GM23248 (cell line): ENCODE measurements at regions not wholly inside any gene's neighbourhood (a gene's known extent, or its start where the extent isn't known, plus 50 kb on each side); places are given as distances from the start of the nearest gene placed in this dataset.

Source experiments
- DNase-seq: peaks from one replicate; pipeline ENCODE4 v3.0.0-alpha.2; 2015
- H2AFZ ChIP-seq: fragments of 200-600 bp; sonication (generic); 2 replicates; pipeline ENCODE4 v1.6.1; 2016; ENCODE audit warnings: antibody characterized with exemption
- H3F3A ChIP-seq: fragments of 200-600 bp; sonication (generic); 2 replicates; pipeline ENCODE4 v1.6.1; 2016; ENCODE audit warnings: mild to moderate bottlenecking, antibody characterized with exemption, mixed run types; ENCODE audit not compliant: insufficient read depth
- H3K27ac ChIP-seq: fragments of 200-600 bp; sonication (generic); 2 replicates; pipeline ENCODE4 v1.5.1; 2016; ENCODE audit warnings: mild to moderate bottlenecking
- H3K27me3 ChIP-seq: fragments of 200-600 bp; sonication (generic); replicated peaks from 2 replicates; pipeline ENCODE4 v1.6.1; 2016; ENCODE audit warnings: mild to moderate bottlenecking; ENCODE audit not compliant: insufficient read depth
- H3K36me3 ChIP-seq: fragments of 200-600 bp; sonication (generic); 2 replicates; pipeline ENCODE4 v1.6.1; 2016; ENCODE audit warnings: low read depth, mild to moderate bottlenecking
- H3K4me1 ChIP-seq: fragments of 200-600 bp; sonication (generic); 2 replicates; pipeline ENCODE4 v1.6.1; 2016; ENCODE audit warnings: mild to moderate bottlenecking; ENCODE audit not compliant: insufficient read depth
- H3K4me2 ChIP-seq: fragments of 200-600 bp; sonication (generic); one replicate; pipeline ENCODE4 v1.6.1; 2016; ENCODE audit warnings: mild to moderate bottlenecking; ENCODE audit not compliant: unreplicated experiment
- H3K4me3 ChIP-seq: fragments of 200-600 bp; sonication (generic); 2 replicates; pipeline ENCODE4 v1.5.1; 2016; ENCODE audit warnings: mild to moderate bottlenecking
- H3K79me2 ChIP-seq: fragments of 200-600 bp; sonication (generic); 2 replicates; pipeline ENCODE4 v1.6.1; 2016; ENCODE audit warnings: mild to moderate bottlenecking; ENCODE audit not compliant: insufficient read depth
- H3K9ac ChIP-seq: fragments of 200-600 bp; sonication (generic); 2 replicates; pipeline ENCODE4 v1.6.1; 2016; ENCODE audit warnings: mild to moderate bottlenecking
- H3K9me2 ChIP-seq: fragments of 200-600 bp; sonication (generic); 2 replicates; pipeline ENCODE4 v1.6.1; 2016; ENCODE audit warnings: mixed run types, mild to moderate bottlenecking, moderate library complexity; ENCODE audit not compliant: insufficient read depth
- H3K9me3 ChIP-seq: fragments of 200-600 bp; sonication (generic); one replicate; pipeline ENCODE4 v1.6.1; 2017; ENCODE audit warnings: low read depth
- H4K20me1 ChIP-seq: fragments of 200-600 bp; sonication (generic); 2 replicates; pipeline ENCODE4 v1.6.0; 2016; ENCODE audit not compliant: insufficient read depth
- EZH2 ChIP-seq: fragments of 200-600 bp; sonication (generic); IDR thresholded peaks from 2 replicates; pipeline ENCODE4 v1.6.1; 2018; ENCODE audit warnings: antibody characterized with exemption, mild to moderate bottlenecking; ENCODE audit not compliant: insufficient read depth, poor library complexity, severe bottlenecking
- EZH2phosphoT487 ChIP-seq: fragments of 200-600 bp; sonication (generic); IDR thresholded peaks from 2 replicates; pipeline ENCODE4 v1.6.1; 2018; ENCODE audit warnings: antibody characterized with exemption, moderate library complexity, mild to moderate bottlenecking, low read depth; ENCODE audit not compliant: insufficient read depth
- WGBS, 2 experiments: methylation state at CpG; one replicate each; pipeline ENCODE4 v1.1.6; 2015 to 2017; ENCODE audit warnings: low lambda C conversion rate in 2 of 2, low coverage in 1 of 2; ENCODE audit errors: missing lambda C conversion rate in 2 of 2; 5-methylcytosine and 5-hydroxymethylcytosine counted together
- in situ Hi-C: fragments of 300-500 bp; cut with MboI; formaldehyde crosslinking; loops from 2 replicates; pipeline ENCODE4 v1.15.0; 2020

- no peak overlapping the region for H2AFZ ChIP-seq
- H3F3A ChIP-seq, result no peaks in the 10 kb centered on the region
- no peaks in the 10 kb centered on the region for H3K27me3 ChIP-seq
- 87% methylated on average over 5 of the region's 5 CpGs for WGBS, 2 experiments
- no peak overlapping the region for H3K4me2 ChIP-seq
- H3K9me2 ChIP-seq, result no peaks in the 10 kb centered on the region
- H3K4me3 ChIP-seq, result no peak overlapping the region
- no peak overlapping the region for H3K27ac ChIP-seq
- H3K79me2 ChIP-seq, result no peaks in the 10 kb centered on the region
- no peaks in the 10 kb centered on the region for H3K4me1 ChIP-seq
- no peak overlapping the region for H3K9ac ChIP-seq
- no peaks in the 10 kb centered on the region for H3K36me3 ChIP-seq
- H4K20me1 ChIP-seq, result no peaks in the 10 kb centered on the region
- no peak for DNase-seq
- no peak for TF ChIP-seq EZH2phosphoT487
- no peak for TF ChIP-seq EZH2
- in situ Hi-C loops, result no loop called here
- no peaks in the 10 kb centered on the region for H3K9me3 ChIP-seq
Measured at GRCh38 chr11:19525714-19526113, 186.9 kb upstream of the NAV2 start.

- DNase-seq, result no peak
- no peak for TF ChIP-seq EZH2
- no peak for TF ChIP-seq EZH2phosphoT487
- in situ Hi-C loops, result no loop called here
Measured at GRCh38 chr11:19525276-19525675, 187.4 kb upstream of the NAV2 start.

GRCh38 chr11:19524171-19524671, 188.4 kb upstream of the NAV2 start:
- no peak for DNase-seq
- 66 to 70% methylated on average over 8 of the region's 8 CpGs for WGBS, 2 experiments

More at GRCh38 chr11:19525276-19525675, 187.4 kb upstream of the NAV2 start:
- H3K79me2 ChIP-seq, result no peaks in the 10 kb centered on the region
- no peaks in the 10 kb centered on the region for H3F3A ChIP-seq
- no peaks in the 10 kb centered on the region for H3K9me2 ChIP-seq
- no peaks in the 10 kb centered on the region for H3K36me3 ChIP-seq
- H3K9me3 ChIP-seq, result no peaks in the 10 kb centered on the region
- H4K20me1 ChIP-seq, result no peaks in the 10 kb centered on the region
- H3K4me2 ChIP-seq, result no peak overlapping the region
- H3K27me3 ChIP-seq, result no peaks in the 10 kb centered on the region
- H2AFZ ChIP-seq, result no peak overlapping the region
- H3K27ac ChIP-seq, result no peak overlapping the region
- H3K4me1 ChIP-seq, result no peaks in the 10 kb centered on the region
- 80 to 85% methylated on average over 7 of the region's 7 CpGs for WGBS, 2 experiments
- no peak overlapping the region for H3K9ac ChIP-seq
- no peak overlapping the region for H3K4me3 ChIP-seq

GRCh38 chr11:19520681-19521080, 192.0 kb upstream of the NAV2 start:
- Histone ChIP-seq H3K27ac (no peak overlapping the region), H3K79me2 (no peaks in the 10 kb centered on the region), H3K27me3 (no peaks in the 10 kb centered on the region), H3K4me3 (no peak overlapping the region), H2AFZ (no peak overlapping the region), H3K4me1 (no peaks in the 10 kb centered on the region), H3K9me3 (no peaks in the 10 kb centered on the region), H3K4me2 (no peak overlapping the region), H3F3A (no peaks in the 10 kb centered on the region), H3K9me2 (no peaks in the 10 kb centered on the region), H4K20me1 (no peaks in the 10 kb centered on the region), H3K9ac (no peak overlapping the region), H3K36me3 (no peaks in the 10 kb centered on the region)
- 83 to 91% methylated on average over 5 of the region's 5 CpGs for WGBS, 2 experiments
- in situ Hi-C loops, result no loop called here
- no peak for DNase-seq
- TF ChIP-seq EZH2, result no peak
- no peak for TF ChIP-seq EZH2phosphoT487

More at GRCh38 chr11:19524171-19524671, 188.4 kb upstream of the NAV2 start:
- no peaks in the 10 kb centered on the region for H3K9me3 ChIP-seq
- no peak overlapping the region for H3K9ac ChIP-seq
- H3K27me3 ChIP-seq, result no peaks in the 10 kb centered on the region
- H2AFZ ChIP-seq, result no peak overlapping the region
- no peak overlapping the region for H3K27ac ChIP-seq
- in situ Hi-C loops, result no loop called here
- no peaks in the 10 kb centered on the region for H3F3A ChIP-seq
- H4K20me1 ChIP-seq, result no peaks in the 10 kb centered on the region
- TF ChIP-seq EZH2 (no peak), EZH2phosphoT487 (no peak)
- no peak overlapping the region for H3K4me2 ChIP-seq
- no peaks in the 10 kb centered on the region for H3K4me1 ChIP-seq
- no peak overlapping the region for H3K4me3 ChIP-seq
- no peaks in the 10 kb centered on the region for H3K9me2 ChIP-seq
- no peaks in the 10 kb centered on the region for H3K79me2 ChIP-seq
- no peaks in the 10 kb centered on the region for H3K36me3 ChIP-seq
